ENCODE measurements at regions not wholly inside any gene's neighbourhood (a gene's known extent, or its start where the extent isn't known, plus 50 kb on each side); places are given as distances from the start of the nearest gene placed in this dataset.
A peak's percentile ranks its signal among the peaks of the same experiment; 100 is the strongest.

DNA sequence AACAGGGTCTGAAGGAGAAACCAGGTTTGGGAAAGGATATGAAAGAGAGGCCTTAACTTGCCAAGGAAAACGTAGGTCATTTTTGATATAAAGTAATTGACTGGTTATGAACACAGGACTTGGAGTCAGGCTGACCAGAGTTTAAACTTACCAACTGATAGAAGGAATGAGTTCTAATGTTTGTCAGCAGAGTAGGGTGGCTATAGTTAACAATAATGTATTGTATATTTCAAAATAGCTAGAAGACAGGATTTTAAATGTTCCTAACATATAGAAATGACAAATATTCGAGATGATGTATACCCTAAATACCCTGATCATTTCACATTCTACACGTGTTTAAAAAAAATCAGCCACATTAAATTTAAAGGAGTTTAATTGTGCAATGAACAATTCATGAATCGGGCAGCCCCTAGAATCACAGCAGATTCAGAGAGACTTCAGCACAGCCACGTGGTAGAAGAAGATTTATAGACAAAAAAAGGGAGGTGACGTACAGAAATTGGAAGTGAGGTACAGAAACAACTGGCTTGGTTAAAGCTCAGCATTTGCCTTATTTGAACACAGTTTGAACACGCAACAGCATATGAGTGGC, 52.5 kb upstream of the PLEKHG7 start:
- H3K27me3 ChIP-seq (ENCODE audit: insufficient read depth, insufficient read length), result no peaks in the 10 kb centered on the region
- no peaks in the 10 kb centered on the region for H3K4me1 ChIP-seq (ENCODE audit: insufficient read depth, insufficient read length)
- DNase-seq (ENCODE audit: low read depth, low spot score), result no peak
- no peaks in the 10 kb centered on the region for H3K36me3 ChIP-seq (ENCODE audit: insufficient read depth, insufficient read length, low read length)
- H3K9me3 ChIP-seq (ENCODE audit: insufficient read depth, low read length), result no peaks in the 10 kb centered on the region; the same call in 1 of the 2 replicates
- no peak overlapping the region for H3K9ac ChIP-seq (ENCODE audit: insufficient read length, low read depth)
- no peak overlapping the region for H3K4me3 ChIP-seq (ENCODE audit: insufficient read length, low read depth)
- TF ChIP-seq SUZ12 (IDR thresholded peaks at IDR 0.05; ENCODE audit: extremely low read depth, insufficient read depth, insufficient read length) (no peak), YY1 (IDR thresholded peaks at IDR 0.05; ENCODE audit: insufficient read depth, insufficient read length) (no peak), ZNF274 (IDR thresholded peaks at IDR 0.05; ENCODE audit: low read depth, low read length) (no peak)

- Histone ChIP-seq H3K9ac (ENCODE audit: insufficient read length, low read depth) (no peak overlapping the region), H3K4me1 (ENCODE audit: insufficient read depth, insufficient read length) (no peaks in the 10 kb centered on the region)
- DNase-seq (ENCODE audit: low read depth, low spot score), result peak; percentile 85
Measured at GRCh38 chr12:92649511-92650227, 53.1 kb upstream of the PLEKHG7 start.

GRCh38 chr12:92648242-92649031, 54.4 kb upstream of the PLEKHG7 start:
- DNase-seq (ENCODE audit: low read depth, low spot score), result peak; percentile 16
- no peak for TF ChIP-seq YY1 (IDR thresholded peaks at IDR 0.05; ENCODE audit: insufficient read depth, insufficient read length)
- no peak for TF ChIP-seq SUZ12 (IDR thresholded peaks at IDR 0.05; ENCODE audit: extremely low read depth, insufficient read depth, insufficient read length)
- no peak for TF ChIP-seq ZNF274 (IDR thresholded peaks at IDR 0.05; ENCODE audit: low read depth, low read length)

More at GRCh38 chr12:92649511-92650227, 53.1 kb upstream of the PLEKHG7 start:
- H3K4me3 ChIP-seq (ENCODE audit: insufficient read length, low read depth), result no peak overlapping the region
- no peaks in the 10 kb centered on the region for H3K27me3 ChIP-seq (ENCODE audit: insufficient read depth, insufficient read length)
- H3K36me3 ChIP-seq (ENCODE audit: insufficient read depth, insufficient read length, low read length), result no peaks in the 10 kb centered on the region
- no peak for TF ChIP-seq YY1 (IDR thresholded peaks at IDR 0.05; ENCODE audit: insufficient read depth, insufficient read length)
- no peak for TF ChIP-seq SUZ12 (IDR thresholded peaks at IDR 0.05; ENCODE audit: extremely low read depth, insufficient read depth, insufficient read length)
- TF ChIP-seq ZNF274 (IDR thresholded peaks at IDR 0.05; ENCODE audit: low read depth, low read length), result no peak
- H3K9me3 ChIP-seq (ENCODE audit: insufficient read depth, low read length), result no peaks in the 10 kb centered on the region; the same call in 1 of the 2 replicates

GRCh38 chr12:92641291-92641690, 61.5 kb upstream of the PLEKHG7 start:
- Histone ChIP-seq H3K4me1 (ENCODE audit: insufficient read depth, insufficient read length) (no peaks in the 10 kb centered on the region), H3K36me3 (ENCODE audit: insufficient read depth, insufficient read length, low read length) (no peaks in the 10 kb centered on the region), H3K27me3 (ENCODE audit: insufficient read depth, insufficient read length) (no peaks in the 10 kb centered on the region), H3K9me3 (ENCODE audit: insufficient read depth, low read length) (no peaks in the 10 kb centered on the region), H3K9ac (ENCODE audit: insufficient read length, low read depth) (no peak overlapping the region), H3K4me3 (ENCODE audit: insufficient read length, low read depth) (no peak overlapping the region)
- TF ChIP-seq ZNF274 (IDR thresholded peaks at IDR 0.05; ENCODE audit: low read depth, low read length) (no peak), YY1 (IDR thresholded peaks at IDR 0.05; ENCODE audit: insufficient read depth, insufficient read length) (no peak)
- DNase-seq (ENCODE audit: low read depth, low spot score), result no peak

More at GRCh38 chr12:92648242-92649031, 54.4 kb upstream of the PLEKHG7 start:
- Histone ChIP-seq H3K4me1 (ENCODE audit: insufficient read depth, insufficient read length) (no peaks in the 10 kb centered on the region), H3K36me3 (ENCODE audit: insufficient read depth, insufficient read length, low read length) (no peaks in the 10 kb centered on the region), H3K27me3 (ENCODE audit: insufficient read depth, insufficient read length) (no peaks in the 10 kb centered on the region), H3K9me3 (ENCODE audit: insufficient read depth, low read length) (no peaks in the 10 kb centered on the region; the same call in 1 of the 2 replicates), H3K4me3 (ENCODE audit: insufficient read length, low read depth) (no peak overlapping the region), H3K9ac (ENCODE audit: insufficient read length, low read depth) (no peak overlapping the region)

DNA sequence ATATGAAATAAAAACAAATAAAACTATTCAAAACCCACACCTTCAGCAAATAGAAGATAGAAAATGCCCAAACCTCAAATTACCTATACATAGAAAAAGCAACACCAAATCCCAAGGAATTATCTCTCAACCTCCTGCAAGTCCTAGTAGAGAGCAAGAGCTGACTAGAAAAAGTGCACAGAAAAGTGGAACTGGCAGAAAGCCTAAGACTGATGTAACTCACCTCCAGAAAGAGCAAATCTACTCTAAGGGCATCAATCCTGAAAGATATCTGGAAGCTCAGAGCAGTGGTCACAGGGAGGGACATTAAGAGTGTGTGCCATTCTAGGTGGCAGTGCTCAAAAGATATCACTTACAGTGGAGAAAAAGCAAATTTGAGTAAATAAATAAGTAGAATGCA, 62.1 kb upstream of the PLEKHG7 start:
- no peaks in the 10 kb centered on the region for H3K9me3 ChIP-seq (ENCODE audit: insufficient read depth, low read length)
- no peak for TF ChIP-seq ZNF274 (IDR thresholded peaks at IDR 0.05; ENCODE audit: low read depth, low read length)
- TF ChIP-seq YY1 (IDR thresholded peaks at IDR 0.05; ENCODE audit: insufficient read depth, insufficient read length), result no peak
- no peak for TF ChIP-seq SUZ12 (IDR thresholded peaks at IDR 0.05; ENCODE audit: extremely low read depth, insufficient read depth, insufficient read length)
- H3K9ac ChIP-seq (ENCODE audit: insufficient read length, low read depth), result no peak overlapping the region
- no peak for DNase-seq (ENCODE audit: low read depth, low spot score)
- H3K27me3 ChIP-seq (ENCODE audit: insufficient read depth, insufficient read length), result no peaks in the 10 kb centered on the region
- H3K36me3 ChIP-seq (ENCODE audit: insufficient read depth, insufficient read length, low read length), result no peaks in the 10 kb centered on the region
- no peaks in the 10 kb centered on the region for H3K4me1 ChIP-seq (ENCODE audit: insufficient read depth, insufficient read length)
- H3K4me3 ChIP-seq (ENCODE audit: insufficient read length, low read depth), result no peak overlapping the region

- Histone ChIP-seq H3K4me1 (ENCODE audit: insufficient read depth, insufficient read length) (no peaks in the 10 kb centered on the region), H3K9me3 (ENCODE audit: insufficient read depth, low read length) (no peaks in the 10 kb centered on the region), H3K36me3 (ENCODE audit: insufficient read depth, insufficient read length, low read length) (no peaks in the 10 kb centered on the region), H3K27me3 (ENCODE audit: insufficient read depth, insufficient read length) (no peaks in the 10 kb centered on the region), H3K4me3 (ENCODE audit: insufficient read length, low read depth) (no peak overlapping the region), H3K9ac (ENCODE audit: insufficient read length, low read depth) (no peak overlapping the region)
- no peak for TF ChIP-seq YY1 (IDR thresholded peaks at IDR 0.05; ENCODE audit: insufficient read depth, insufficient read length)
- TF ChIP-seq SUZ12 (IDR thresholded peaks at IDR 0.05; ENCODE audit: extremely low read depth, insufficient read depth, insufficient read length), result no peak
- DNase-seq (ENCODE audit: low read depth, low spot score), result no peak
Measured at GRCh38 chr12:92639017-92639416, 63.8 kb upstream of the PLEKHG7 start.

DNA sequence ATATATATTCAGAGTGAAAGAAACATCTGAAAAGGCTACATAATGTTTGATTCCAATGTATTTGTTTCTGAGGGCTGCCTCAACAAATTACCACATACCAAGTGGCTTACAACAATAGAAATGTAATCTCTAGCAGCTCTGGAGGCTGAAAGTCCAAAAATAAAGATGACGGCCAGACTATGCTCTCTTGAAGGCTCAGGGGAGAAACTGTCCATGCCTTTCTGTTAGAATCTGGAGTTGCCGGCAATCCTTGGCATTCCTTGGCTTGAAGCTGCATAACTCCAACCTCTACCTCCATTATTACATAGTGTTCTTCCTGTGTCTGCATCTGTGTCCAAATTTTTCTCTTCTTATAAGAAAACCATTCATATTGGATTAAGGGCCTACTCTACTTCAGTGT, 68.1 kb upstream of the PLEKHG7 start:
- no peak overlapping the region for H3K4me3 ChIP-seq (ENCODE audit: insufficient read length, low read depth)
- no peaks in the 10 kb centered on the region for H3K4me1 ChIP-seq (ENCODE audit: insufficient read depth, insufficient read length)
- no peaks in the 10 kb centered on the region for H3K36me3 ChIP-seq (ENCODE audit: insufficient read depth, insufficient read length, low read length)
- no peaks in the 10 kb centered on the region for H3K27me3 ChIP-seq (ENCODE audit: insufficient read depth, insufficient read length)
- no peak for DNase-seq (ENCODE audit: low read depth, low spot score)
- no peak for TF ChIP-seq YY1 (IDR thresholded peaks at IDR 0.05; ENCODE audit: insufficient read depth, insufficient read length)
- TF ChIP-seq ZNF274 (IDR thresholded peaks at IDR 0.05; ENCODE audit: low read depth, low read length), result no peak
- no peak for TF ChIP-seq SUZ12 (IDR thresholded peaks at IDR 0.05; ENCODE audit: extremely low read depth, insufficient read depth, insufficient read length)
- H3K9ac ChIP-seq (ENCODE audit: insufficient read length, low read depth), result no peak overlapping the region
- H3K9me3 ChIP-seq (ENCODE audit: insufficient read depth, low read length), result no peaks in the 10 kb centered on the region
